ENCODE measurements at regions not wholly inside any gene's neighbourhood (a gene's known extent, or its start where the extent isn't known, plus 50 kb on each side); places are given as distances from the start of the nearest gene placed in this dataset.

DNA sequence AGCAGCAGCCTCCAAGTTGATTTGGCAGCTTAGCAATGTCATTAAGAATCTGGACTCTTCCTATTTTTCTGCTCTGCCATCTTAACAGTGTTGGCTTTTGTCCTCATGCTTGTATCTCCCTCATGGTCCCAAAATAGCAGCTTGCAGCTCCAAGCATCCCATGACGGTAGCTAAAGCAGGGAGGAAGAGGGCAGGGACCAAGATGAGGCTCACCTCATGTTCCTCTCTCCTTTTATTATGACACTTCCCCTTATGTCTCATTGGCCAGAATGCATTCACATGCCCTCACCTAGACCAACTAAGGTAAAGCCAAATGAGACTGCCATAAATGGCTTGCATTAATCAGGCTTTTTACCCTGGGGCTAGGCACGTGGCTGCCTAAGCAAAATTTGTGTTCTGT, 382.4 kb downstream of the SHQ1 start:
- POLR2A ChIA-PET: no interaction called here
- Histone ChIP-seq H3K9me3 (replicated peaks; ENCODE audit: control insufficient read depth, insufficient read depth, low read length) (no peaks in the 10 kb centered on the region), H3K27me3 (ENCODE audit: control insufficient read depth in 2 of 2, insufficient read depth in 2 of 2, low read length in 2 of 2) (peaks cover 19 to 29% of the 10 kb centered on the region in 2 experiments), H3K4me2 (ENCODE audit: insufficient read depth, low read length) (no peak overlapping the region), H2AFZ (ENCODE audit: low read depth, low read length) (no peak overlapping the region), H3K9me1 (replicated peaks; ENCODE audit: control insufficient read depth, extremely low read depth, insufficient read depth, low read length) (no peaks in the 10 kb centered on the region), H3K4me1 (ENCODE audit: control insufficient read depth, extremely low read depth, insufficient read depth, low read length) (no peaks in the 10 kb centered on the region), H3K36me3 (ENCODE audit: control insufficient read depth in 2 of 2, extremely low read depth in 1 of 2, insufficient read depth in 2 of 2, low read length in 2 of 2) (no peaks in the 10 kb centered on the region), H3K79me2 (ENCODE audit: control insufficient read depth, insufficient read depth, low read length) (no peaks in the 10 kb centered on the region), H3K4me3 (replicated peaks in 1 of 3; ENCODE audit: insufficient read depth in 1 of 3, low read depth in 1 of 3, low read length in 3 of 3) (no peak overlapping the region), H3K27ac (ENCODE audit: insufficient read depth, low read depth, low read length) (no peak overlapping the region), H3K9ac (replicated peaks; ENCODE audit: extremely low read depth, insufficient read depth, low read length) (no peak overlapping the region), H4K20me1 (replicated peaks; ENCODE audit: control insufficient read depth, extremely low read depth, insufficient read depth, low read length) (no peaks in the 10 kb centered on the region)
- no peak for TF ChIP-seq POLR2AphosphoS5 (IDR thresholded peaks at IDR 0.05; ENCODE audit: insufficient read depth, low read depth, low read length)
- TF ChIP-seq POLR2A (IDR thresholded peaks at IDR 0.05; ENCODE audit: low read depth, low read length): no peak
- TF ChIP-seq FOS (IDR thresholded peaks at IDR 0.05; ENCODE audit: borderline replicate concordance, insufficient read depth, low read length): no peak
- no peak for TF ChIP-seq GATA2 (IDR thresholded peaks at IDR 0.05; ENCODE audit: insufficient read depth, insufficient read length, low read depth, low read length)
- no peak for TF ChIP-seq JUN (IDR thresholded peaks at IDR 0.05; ENCODE audit: borderline replicate concordance, insufficient read depth, insufficient read length, low read depth)
- TF ChIP-seq, protein P1, sequence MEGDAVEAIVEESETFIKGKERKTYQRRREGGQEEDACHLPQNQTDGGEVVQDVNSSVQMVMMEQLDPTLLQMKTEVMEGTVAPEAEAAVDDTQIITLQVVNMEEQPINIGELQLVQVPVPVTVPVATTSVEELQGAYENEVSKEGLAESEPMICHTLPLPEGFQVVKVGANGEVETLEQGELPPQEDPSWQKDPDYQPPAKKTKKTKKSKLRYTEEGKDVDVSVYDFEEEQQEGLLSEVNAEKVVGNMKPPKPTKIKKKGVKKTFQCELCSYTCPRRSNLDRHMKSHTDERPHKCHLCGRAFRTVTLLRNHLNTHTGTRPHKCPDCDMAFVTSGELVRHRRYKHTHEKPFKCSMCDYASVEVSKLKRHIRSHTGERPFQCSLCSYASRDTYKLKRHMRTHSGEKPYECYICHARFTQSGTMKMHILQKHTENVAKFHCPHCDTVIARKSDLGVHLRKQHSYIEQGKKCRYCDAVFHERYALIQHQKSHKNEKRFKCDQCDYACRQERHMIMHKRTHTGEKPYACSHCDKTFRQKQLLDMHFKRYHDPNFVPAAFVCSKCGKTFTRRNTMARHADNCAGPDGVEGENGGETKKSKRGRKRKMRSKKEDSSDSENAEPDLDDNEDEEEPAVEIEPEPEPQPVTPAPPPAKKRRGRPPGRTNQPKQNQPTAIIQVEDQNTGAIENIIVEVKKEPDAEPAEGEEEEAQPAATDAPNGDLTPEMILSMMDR (IDR thresholded peaks at IDR 0.05; ENCODE audit: extremely low read depth in 1 of 2, insufficient read depth in 1 of 2, low read depth in 1 of 2, low read length in 2 of 2): no peak
- TF ChIP-seq MYC (IDR thresholded peaks at IDR 0.05; ENCODE audit: low read depth, low read length): no peak
- TF ChIP-seq EZH2 (IDR thresholded peaks at IDR 0.05; ENCODE audit: borderline replicate concordance, low read depth, low read length, severe bottlenecking): no peak
- TF ChIP-seq, protein P2, sequence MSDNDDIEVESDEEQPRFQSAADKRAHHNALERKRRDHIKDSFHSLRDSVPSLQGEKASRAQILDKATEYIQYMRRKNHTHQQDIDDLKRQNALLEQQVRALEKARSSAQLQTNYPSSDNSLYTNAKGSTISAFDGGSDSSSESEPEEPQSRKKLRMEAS (IDR thresholded peaks at IDR 0.05; ENCODE audit: insufficient read depth, insufficient read length): no peak
- intact Hi-C loops (cut with micrococcal nuclease) (no loop called here), dilution Hi-C loops (cut with MboI; ENCODE audit: extremely low pct_ligation_motif_present, low sequenced_read_pairs) (no loop called here)
- FAIRE-seq (no peak), DNase-seq (ENCODE audit: low read depth, low spot score) (no peak)
- no TSS peak for BruUV-seq (replicated peaks)
- CTCF ChIA-PET: no interaction called here

All from endothelial cell of umbilical vein (primary cell).